PC-9 (cell line): ENCODE measurements at regions not wholly inside any gene's neighbourhood (a gene's known extent, or its start where the extent isn't known, plus 50 kb on each side); places are given as distances from the start of the nearest gene placed in this dataset.

Experiments used
- BruUV-seq: library from RNA; stranded (reverse); fragments of 400-500 nt; replicated peaks from 2 replicates; lab custom pipeline; 2021; lab: Mats Ljungman, UMichigan
- CTCF ChIA-PET: fragments of 300-600 bp; sonication (Branson Sonifier 250); formaldehyde crosslinking; loops from one replicate; lab custom pipeline; 2022; ENCODE audit warnings: antibody characterized with exemption; lab: Charles Lee
- POLR2A ChIA-PET: fragments of 300-600 bp; sonication (Branson Sonifier 250); formaldehyde crosslinking; loops from one replicate; lab custom pipeline; 2022; ENCODE audit warnings: antibody characterized with exemption; ENCODE audit not compliant: unreplicated experiment; lab: Charles Lee
- DNase-seq, 2 experiments: peaks; one replicate each; pipeline versions ENCODE4 v3.0.0 to v3.0.0-alpha.2; 2015 to 2022; ENCODE audit warnings: mixed read lengths in 1 of 2
- H2AFZ ChIP-seq: fragments of 200-600 bp; sonication (generic); 2 replicates; pipeline ENCODE4 v1.8.1; 2017; ENCODE audit warnings: antibody characterized with exemption
- H3F3A ChIP-seq: fragments of 200-600 bp; sonication (generic); 2 replicates; pipeline ENCODE4 v1.8.1; 2017; ENCODE audit warnings: antibody characterized with exemption, mild to moderate bottlenecking, low read depth; ENCODE audit not compliant: insufficient read depth
- H3K27ac ChIP-seq: fragments of 200-600 bp; sonication (generic); 2 replicates; pipeline ENCODE4 v1.6.1; 2016; ENCODE audit warnings: mixed run types
- H3K27me3 ChIP-seq: fragments of 200-600 bp; sonication (generic); 2 replicates; pipeline ENCODE4 v1.6.1; 2016; ENCODE audit warnings: low read depth, mixed run types; ENCODE audit not compliant: insufficient read depth
- H3K36me3 ChIP-seq: fragments of 200-600 bp; sonication (generic); 2 replicates; pipeline ENCODE4 v1.6.1; 2016; ENCODE audit warnings: low read depth, mixed run types
- H3K4me1 ChIP-seq: fragments of 200-600 bp; sonication (generic); replicated peaks from 2 replicates; pipeline ENCODE4 v1.6.1; 2016; ENCODE audit warnings: mixed run types; ENCODE audit not compliant: insufficient read depth
- H3K4me2 ChIP-seq: fragments of 200-600 bp; sonication (generic); 2 replicates; pipeline ENCODE4 v1.6.1; 2017; ENCODE audit warnings: mixed run types
- H3K4me3 ChIP-seq: fragments of 200-600 bp; sonication (generic); 2 replicates; pipeline ENCODE4 v1.6.1; 2016; ENCODE audit warnings: mixed run types
- H3K79me2 ChIP-seq: fragments of 200-600 bp; sonication (generic); 2 replicates; pipeline ENCODE4 v1.6.1; 2017; ENCODE audit warnings: low read depth, mixed run types
- H3K9me2 ChIP-seq: fragments of 200-600 bp; sonication (generic); 2 replicates; pipeline ENCODE4 v1.8.1; 2017; ENCODE audit warnings: mild to moderate bottlenecking; ENCODE audit not compliant: insufficient read depth
- H3K9me3 ChIP-seq: fragments of 200-600 bp; sonication (generic); 2 replicates; pipeline ENCODE4 v1.8.1; 2016; ENCODE audit warnings: low read depth; ENCODE audit not compliant: insufficient read depth
- H4K20me1 ChIP-seq: fragments of 200-600 bp; sonication (generic); 2 replicates; pipeline ENCODE4 v1.8.1; 2017; ENCODE audit not compliant: insufficient read depth
- EZH2 ChIP-seq: fragments of 200-600 bp; sonication (generic); IDR thresholded peaks from 2 replicates; pipeline ENCODE4 v1.8.0; 2017; ENCODE audit warnings: antibody characterized with exemption, low read depth
- intact Hi-C: fragments of 100-400 bp; cut with micrococcal nuclease; formaldehyde crosslinking; loops from one replicate; pipeline ENCODE4 v1.10.0; 2022; ENCODE audit not compliant: unreplicated experiment
- TF ChIP-seq, protein P1 (sequence below): fragments of 200-600 bp; sonication (generic); conservative IDR thresholded peaks from 2 replicates; pipeline ENCODE4 v1.6.1; 2017; ENCODE audit warnings: mixed run types, antibody characterized with exemption, mild to moderate bottlenecking, moderate library complexity

DNA sequence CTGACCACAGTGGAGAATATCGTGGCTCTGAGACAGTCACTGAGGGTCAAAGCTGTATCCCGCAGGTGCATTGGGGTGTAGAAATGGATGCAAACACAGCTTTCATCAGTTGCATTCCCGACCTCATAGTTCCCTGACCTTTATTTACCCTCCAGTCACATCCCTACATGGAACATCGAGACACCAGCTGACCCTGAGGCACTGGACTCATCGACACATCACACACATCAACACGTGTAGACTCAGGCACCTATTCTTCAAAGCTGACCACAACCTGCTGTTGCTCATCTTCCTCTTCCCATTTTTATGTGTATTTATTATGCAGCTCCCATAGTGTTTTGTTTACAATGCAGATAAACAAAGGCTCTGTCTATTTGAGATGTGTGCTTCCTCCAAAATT lies 396.9 kb upstream of the NRP1 start:
- ChIA-PET CTCF (no interaction called here), POLR2A (no interaction called here)
- H2AFZ ChIP-seq = no peak overlapping the region
- H3K36me3 ChIP-seq = no peaks in the 10 kb centered on the region
- H3K27ac ChIP-seq = no peak overlapping the region
- no peaks in the 10 kb centered on the region for H3K79me2 ChIP-seq
- H3K4me1 ChIP-seq = no peaks in the 10 kb centered on the region
- H3K9me3 ChIP-seq = no peaks in the 10 kb centered on the region
- no peaks in the 10 kb centered on the region for H3F3A ChIP-seq
- H3K4me3 ChIP-seq = no peak overlapping the region
- no TSS peak for BruUV-seq
- H3K4me2 ChIP-seq = no peak overlapping the region
- H3K9me2 ChIP-seq = no peaks in the 10 kb centered on the region
- intact Hi-C loops = no loop called here
- TF ChIP-seq, protein P1, sequence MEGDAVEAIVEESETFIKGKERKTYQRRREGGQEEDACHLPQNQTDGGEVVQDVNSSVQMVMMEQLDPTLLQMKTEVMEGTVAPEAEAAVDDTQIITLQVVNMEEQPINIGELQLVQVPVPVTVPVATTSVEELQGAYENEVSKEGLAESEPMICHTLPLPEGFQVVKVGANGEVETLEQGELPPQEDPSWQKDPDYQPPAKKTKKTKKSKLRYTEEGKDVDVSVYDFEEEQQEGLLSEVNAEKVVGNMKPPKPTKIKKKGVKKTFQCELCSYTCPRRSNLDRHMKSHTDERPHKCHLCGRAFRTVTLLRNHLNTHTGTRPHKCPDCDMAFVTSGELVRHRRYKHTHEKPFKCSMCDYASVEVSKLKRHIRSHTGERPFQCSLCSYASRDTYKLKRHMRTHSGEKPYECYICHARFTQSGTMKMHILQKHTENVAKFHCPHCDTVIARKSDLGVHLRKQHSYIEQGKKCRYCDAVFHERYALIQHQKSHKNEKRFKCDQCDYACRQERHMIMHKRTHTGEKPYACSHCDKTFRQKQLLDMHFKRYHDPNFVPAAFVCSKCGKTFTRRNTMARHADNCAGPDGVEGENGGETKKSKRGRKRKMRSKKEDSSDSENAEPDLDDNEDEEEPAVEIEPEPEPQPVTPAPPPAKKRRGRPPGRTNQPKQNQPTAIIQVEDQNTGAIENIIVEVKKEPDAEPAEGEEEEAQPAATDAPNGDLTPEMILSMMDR = no peak
- no peak for TF ChIP-seq EZH2
- H3K27me3 ChIP-seq = no peaks in the 10 kb centered on the region
- no peak for DNase-seq
- no peaks in the 10 kb centered on the region for H4K20me1 ChIP-seq

DNA sequence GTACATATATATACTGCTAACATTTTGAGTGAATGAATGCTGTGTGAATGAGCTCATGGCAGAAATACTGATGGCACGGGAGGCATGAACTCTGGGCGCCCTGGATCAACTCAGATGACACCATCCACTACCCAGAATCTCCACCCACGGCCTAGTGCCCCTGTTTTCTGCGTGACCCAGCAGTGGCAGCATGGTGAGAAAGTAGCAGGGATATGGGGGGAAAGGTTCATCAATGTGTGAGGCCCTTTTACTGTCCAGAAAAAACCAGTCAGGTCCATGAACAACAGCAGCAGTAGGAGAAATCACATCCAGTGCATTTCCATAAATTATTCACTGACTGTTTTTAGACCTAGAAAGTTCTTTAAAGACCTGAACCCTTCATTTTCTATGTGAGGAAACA lies 391.0 kb upstream of the NRP1 start:
- POLR2A ChIA-PET = no interaction called here
- CTCF ChIA-PET = no interaction called here

DNA sequence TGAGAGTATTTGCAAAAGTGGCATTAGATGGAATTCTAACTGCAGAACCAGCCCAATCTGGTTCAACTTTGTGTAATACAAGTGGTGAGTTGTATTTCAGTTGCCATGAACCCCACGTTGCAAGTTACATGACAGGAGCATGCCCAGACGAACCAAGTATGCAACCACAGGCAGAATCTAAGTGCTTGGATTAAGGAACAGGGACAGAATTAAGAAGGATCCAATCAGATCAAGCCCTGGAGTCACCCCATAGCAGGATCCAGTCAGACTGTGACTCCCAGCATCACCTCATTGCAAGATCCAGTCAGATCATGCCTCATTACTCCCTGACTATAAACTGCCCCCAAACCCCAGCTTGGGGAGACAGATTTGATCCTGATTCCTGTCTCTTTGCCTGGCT lies 388.7 kb upstream of the NRP1 start:
- ChIA-PET POLR2A (interaction anchor here (0.7 kb wide), 1 partner anchor 9 kb away, joined by 3 read pairs; no protein-coding TSS in a partner anchor), CTCF (no interaction called here)
- Histone ChIP-seq H3F3A (no peaks in the 10 kb centered on the region), H3K27me3 (no peaks in the 10 kb centered on the region), H3K9me2 (no peaks in the 10 kb centered on the region), H3K79me2 (no peaks in the 10 kb centered on the region), H3K4me3 (no peak overlapping the region), H3K4me2 (no peak overlapping the region), H3K27ac (no peak overlapping the region), H3K9me3 (0 out of 2 replicates have a peak, but pooled peaks cover 2% of the 10 kb centered on the region), H2AFZ (no peak overlapping the region), H4K20me1 (no peaks in the 10 kb centered on the region), H3K4me1 (peaks cover 14% of the 10 kb centered on the region), H3K36me3 (no peaks in the 10 kb centered on the region)
- TF ChIP-seq EZH2 = no peak
- TF ChIP-seq, protein P1 = no peak
- BruUV-seq = no TSS peak
- no peak for DNase-seq
- intact Hi-C loops = no loop called here

More for the DNA sequence above, 391.0 kb upstream of the NRP1 start:
- Histone ChIP-seq H2AFZ (no peak overlapping the region), H3K9me3 (0 out of 2 replicates have a peak, but pooled peaks cover 1% of the 10 kb centered on the region), H3K9me2 (no peaks in the 10 kb centered on the region), H3K27me3 (no peaks in the 10 kb centered on the region), H3K4me1 (peaks cover 14% of the 10 kb centered on the region), H3K27ac (no peak overlapping the region), H3F3A (no peaks in the 10 kb centered on the region), H3K79me2 (no peaks in the 10 kb centered on the region), H3K4me3 (no peak overlapping the region), H3K36me3 (no peaks in the 10 kb centered on the region), H3K4me2 (no peak overlapping the region), H4K20me1 (no peaks in the 10 kb centered on the region)
- intact Hi-C loops = no loop called here
- no TSS peak for BruUV-seq
- TF ChIP-seq, protein P1 = no peak
- no peak for TF ChIP-seq EZH2
- no peak for DNase-seq
